ENCODE measurements at regions not wholly inside any gene's neighbourhood (a gene's known extent, or its start where the extent isn't known, plus 50 kb on each side); places are given as distances from the start of the nearest gene placed in this dataset.

DNA sequence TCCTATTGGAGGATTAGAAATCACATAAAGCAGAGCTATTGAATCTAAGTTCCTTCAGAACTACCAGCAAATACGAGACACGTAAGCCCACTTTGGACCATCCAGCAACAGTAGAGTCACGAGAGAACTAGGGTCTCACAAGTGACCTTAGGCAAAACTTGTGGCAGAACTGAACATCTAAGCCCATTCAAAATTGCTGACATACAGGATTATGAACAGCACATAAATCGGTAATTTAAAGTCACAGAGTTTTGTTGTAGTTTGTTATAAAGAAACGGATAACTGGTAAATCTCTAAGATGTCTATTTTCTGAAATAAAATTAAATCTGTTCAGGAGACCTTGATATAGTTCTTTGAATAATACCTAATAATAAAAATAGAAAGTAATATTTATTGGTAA is 1366.0 kb downstream of the NCAM2 start:
- TF ChIP-seq POLR2A (IDR thresholded peaks at IDR 0.05; ENCODE audit: low read length), result no peak
- no peak for TF ChIP-seq GATA1 (IDR thresholded peaks at IDR 0.05; ENCODE audit: low read depth, low read length)
